ENCODE measurements at regions not wholly inside any gene's neighbourhood (a gene's known extent, or its start where the extent isn't known, plus 50 kb on each side); places are given as distances from the start of the nearest gene placed in this dataset.

GRCh38 chr2:207385903-207386302 is 143.9 kb upstream of the CREB1 start:
- no peak overlapping the region for H3K27ac Mint-ChIP-seq (ENCODE audit: unreplicated experiment)
- no peaks in the 10 kb centered on the region for H3K9me3 Mint-ChIP-seq (ENCODE audit: low read depth, unreplicated experiment)
- H3K4me3 Mint-ChIP-seq (ENCODE audit: low read depth, unreplicated experiment): no peak overlapping the region
- H3K27me3 Mint-ChIP-seq (ENCODE audit: unreplicated experiment): no peaks in the 10 kb centered on the region
- CTCF ChIA-PET: no interaction called here
- no peak for DNase-seq
- H3K36me3 Mint-ChIP-seq (ENCODE audit: insufficient read depth, unreplicated experiment): no peaks in the 10 kb centered on the region
- BruUV-seq (replicated peaks): no TSS peak
- no peaks in the 10 kb centered on the region for H3K4me1 Mint-ChIP-seq (ENCODE audit: low read depth, unreplicated experiment)
- TF ChIP-seq CTCF (IDR thresholded peaks at IDR 0.05; ENCODE audit: unreplicated experiment): no peak
- intact Hi-C loops (cut with micrococcal nuclease; ENCODE audit: unreplicated experiment): no loop called here

GRCh38 chr2:207387001-207387571 is 142.7 kb upstream of the CREB1 start:
- no peak for TF ChIP-seq CTCF (IDR thresholded peaks at IDR 0.05; ENCODE audit: unreplicated experiment)
- CTCF ChIA-PET: no interaction called here
- Mint-ChIP-seq H3K36me3 (ENCODE audit: insufficient read depth, unreplicated experiment) (no peaks in the 10 kb centered on the region), H3K27ac (ENCODE audit: unreplicated experiment) (no peak overlapping the region), H3K27me3 (ENCODE audit: unreplicated experiment) (no peaks in the 10 kb centered on the region), H3K4me3 (ENCODE audit: low read depth, unreplicated experiment) (no peak overlapping the region), H3K9me3 (ENCODE audit: low read depth, unreplicated experiment) (no peaks in the 10 kb centered on the region), H3K4me1 (ENCODE audit: low read depth, unreplicated experiment) (no peaks in the 10 kb centered on the region)
- BruUV-seq (replicated peaks): no TSS peak
- intact Hi-C loops (cut with micrococcal nuclease; ENCODE audit: unreplicated experiment): no loop called here
- DNase-seq: no peak

- H3K27ac Mint-ChIP-seq (ENCODE audit: unreplicated experiment): no peak overlapping the region
- no peak overlapping the region for H3K4me3 Mint-ChIP-seq (ENCODE audit: low read depth, unreplicated experiment)
- intact Hi-C loops (cut with micrococcal nuclease; ENCODE audit: unreplicated experiment): no loop called here
- no TSS peak for BruUV-seq (replicated peaks)
- DNase-seq: no peak
- CTCF ChIA-PET: no interaction called here
- H3K36me3 Mint-ChIP-seq (ENCODE audit: insufficient read depth, unreplicated experiment): no peaks in the 10 kb centered on the region
- no peak for TF ChIP-seq CTCF (IDR thresholded peaks at IDR 0.05; ENCODE audit: unreplicated experiment)
- no peaks in the 10 kb centered on the region for H3K9me3 Mint-ChIP-seq (ENCODE audit: low read depth, unreplicated experiment)
- no peaks in the 10 kb centered on the region for H3K27me3 Mint-ChIP-seq (ENCODE audit: unreplicated experiment)
- H3K4me1 Mint-ChIP-seq (ENCODE audit: low read depth, unreplicated experiment): no peaks in the 10 kb centered on the region
Observed at GRCh38 chr2:207390302-207391095, 139.3 kb upstream of the CREB1 start.

GRCh38 chr2:207394203-207394781 is 135.5 kb upstream of the CREB1 start:
- Mint-ChIP-seq H3K36me3 (ENCODE audit: insufficient read depth, unreplicated experiment) (no peaks in the 10 kb centered on the region), H3K4me3 (ENCODE audit: low read depth, unreplicated experiment) (no peak overlapping the region), H3K27ac (ENCODE audit: unreplicated experiment) (no peak overlapping the region), H3K27me3 (ENCODE audit: unreplicated experiment) (no peaks in the 10 kb centered on the region), H3K4me1 (ENCODE audit: low read depth, unreplicated experiment) (no peaks in the 10 kb centered on the region), H3K9me3 (ENCODE audit: low read depth, unreplicated experiment) (no peaks in the 10 kb centered on the region)
- no peak for TF ChIP-seq CTCF (IDR thresholded peaks at IDR 0.05; ENCODE audit: unreplicated experiment)
- intact Hi-C loops (cut with micrococcal nuclease; ENCODE audit: unreplicated experiment): no loop called here
- BruUV-seq (replicated peaks): no TSS peak
- DNase-seq: no peak
- CTCF ChIA-PET: no interaction called here
